Fibroblast of the aortic adventitia (primary cell): ENCODE measurements at regions not wholly inside any gene's neighbourhood (a gene's known extent, or its start where the extent isn't known, plus 50 kb on each side); places are given as distances from the start of the nearest gene placed in this dataset.
A peak's percentile ranks its signal among the peaks of the same experiment; 100 is the strongest.

Experiments
- DNase-seq: peaks from one replicate; pipeline ENCODE4 v3.0.0-alpha.2; 2010; ENCODE audit warnings: low read depth
- H3K4me3 ChIP-seq: 2 replicates; pipeline ENCODE4 v1.5.1; 2011; ENCODE audit warnings: low read depth, mild to moderate bottlenecking, control low read depth, low read length, moderate library complexity
- CTCF ChIP-seq: IDR thresholded peaks from 2 replicates; pipeline ENCODE4 v1.5.1; 2011; ENCODE audit warnings: mild to moderate bottlenecking, low read length, control low read depth, inconsistent platforms; ENCODE audit not compliant: insufficient read depth

GRCh38 chr2:158732573-158733429, 62.3 kb upstream of the DAPL1 start:
- no peak overlapping the region for H3K4me3 ChIP-seq
- DNase-seq: no peak
- no peak for TF ChIP-seq CTCF

- no peak for TF ChIP-seq CTCF
- DNase-seq: no peak
- no peak overlapping the region for H3K4me3 ChIP-seq
These were observed 61.7 kb upstream of the DAPL1 start for GRCh38 chr2:158733430-158733755.

GRCh38 chr2:158734442-158734841, 60.7 kb upstream of the DAPL1 start:
- TF ChIP-seq CTCF: no peak
- H3K4me3 ChIP-seq: no peak overlapping the region
- no peak for DNase-seq

- TF ChIP-seq CTCF: no peak
- DNase-seq: no peak
- no peak overlapping the region for H3K4me3 ChIP-seq
These were observed 59.1 kb upstream of the DAPL1 start for GRCh38 chr2:158735822-158736580.

- TF ChIP-seq CTCF: no peak
- no peak overlapping the region for H3K4me3 ChIP-seq
- no peak for DNase-seq
These were observed 56.8 kb upstream of the DAPL1 start for GRCh38 chr2:158738363-158738762.

- TF ChIP-seq CTCF: no peak
- DNase-seq: peak; percentile 8
- no peak overlapping the region for H3K4me3 ChIP-seq
These were observed 55.0 kb upstream of the DAPL1 start for GRCh38 chr2:158740127-158740526.
